Body of pancreas (tissue), 4 donors: ENCODE measurements at regions not wholly inside any gene's neighbourhood (a gene's known extent, or its start where the extent isn't known, plus 50 kb on each side); places are given as distances from the start of the nearest gene placed in this dataset.

Experiments
- POLR2A ChIP-seq, 3 donors: fragments of 450-650 bp; IDR thresholded peaks; one replicate each; pipeline ENCODE4 v1.6.1; 2016; ENCODE audit warnings: antibody characterized with exemption in 3 of 3, mild to moderate bottlenecking in 2 of 3
- TF ChIP-seq, protein P1 (sequence below), 7 experiments: fragments of 450-650 bp in 4 of 7; fragments of 200-600 bp in 3 of 7; sonication (generic) in 3 of 7; IDR thresholded peaks; one replicate each; pipeline ENCODE4 v1.5.1; 2016 to 2019; ENCODE audit warnings: antibody characterized with exemption in 7 of 7

- TF ChIP-seq, protein P1, sequence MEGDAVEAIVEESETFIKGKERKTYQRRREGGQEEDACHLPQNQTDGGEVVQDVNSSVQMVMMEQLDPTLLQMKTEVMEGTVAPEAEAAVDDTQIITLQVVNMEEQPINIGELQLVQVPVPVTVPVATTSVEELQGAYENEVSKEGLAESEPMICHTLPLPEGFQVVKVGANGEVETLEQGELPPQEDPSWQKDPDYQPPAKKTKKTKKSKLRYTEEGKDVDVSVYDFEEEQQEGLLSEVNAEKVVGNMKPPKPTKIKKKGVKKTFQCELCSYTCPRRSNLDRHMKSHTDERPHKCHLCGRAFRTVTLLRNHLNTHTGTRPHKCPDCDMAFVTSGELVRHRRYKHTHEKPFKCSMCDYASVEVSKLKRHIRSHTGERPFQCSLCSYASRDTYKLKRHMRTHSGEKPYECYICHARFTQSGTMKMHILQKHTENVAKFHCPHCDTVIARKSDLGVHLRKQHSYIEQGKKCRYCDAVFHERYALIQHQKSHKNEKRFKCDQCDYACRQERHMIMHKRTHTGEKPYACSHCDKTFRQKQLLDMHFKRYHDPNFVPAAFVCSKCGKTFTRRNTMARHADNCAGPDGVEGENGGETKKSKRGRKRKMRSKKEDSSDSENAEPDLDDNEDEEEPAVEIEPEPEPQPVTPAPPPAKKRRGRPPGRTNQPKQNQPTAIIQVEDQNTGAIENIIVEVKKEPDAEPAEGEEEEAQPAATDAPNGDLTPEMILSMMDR (IDR thresholded peaks at IDR 0.05): no peak
- no peak for TF ChIP-seq POLR2A (IDR thresholded peaks at IDR 0.05)
These were observed 104.4 kb upstream of the SLC35G4 start for GRCh38 chr18:11504962-11505361.
